ENCODE measurements at regions not wholly inside any gene's neighbourhood (a gene's known extent, or its start where the extent isn't known, plus 50 kb on each side); places are given as distances from the start of the nearest gene placed in this dataset.

DNA sequence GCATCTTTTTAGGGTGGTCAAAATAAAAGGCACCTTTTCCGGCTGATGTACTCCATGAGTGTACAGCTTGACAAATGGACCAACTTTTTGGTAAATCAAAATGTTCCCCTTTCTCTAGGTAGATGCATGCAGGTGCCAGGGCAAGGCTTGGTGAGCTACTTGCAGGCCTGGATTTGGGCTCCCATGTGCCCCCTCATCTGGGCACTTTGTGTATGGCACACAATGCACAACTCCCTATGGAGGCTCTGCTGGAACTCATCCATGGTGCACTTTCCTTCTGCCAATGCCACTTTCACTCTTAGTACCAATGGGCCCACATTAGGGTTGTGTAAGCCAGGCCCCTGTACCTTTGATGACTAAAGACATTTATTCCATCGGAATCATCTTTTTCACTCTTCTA lies 300.8 kb downstream of the SDHAF3 start:
- Histone ChIP-seq H3K4me1 (no peaks in the 10 kb centered on the region), H3K9me3 (no peaks in the 10 kb centered on the region), H3K27ac (no peak overlapping the region), H3K4me3 (no peak overlapping the region), H3K27me3 (no peaks in the 10 kb centered on the region), H3K36me3 (no peaks in the 10 kb centered on the region)
- no peak for DNase-seq
- intact Hi-C loops (cut with DNase I), result no loop called here
- WGBS, 2 donors, result 94% methylated on average over 2 of the region's 2 CpGs
- no peak for TF ChIP-seq POLR2AphosphoS5 (IDR thresholded peaks at IDR 0.05)
- TF ChIP-seq, protein P1, sequence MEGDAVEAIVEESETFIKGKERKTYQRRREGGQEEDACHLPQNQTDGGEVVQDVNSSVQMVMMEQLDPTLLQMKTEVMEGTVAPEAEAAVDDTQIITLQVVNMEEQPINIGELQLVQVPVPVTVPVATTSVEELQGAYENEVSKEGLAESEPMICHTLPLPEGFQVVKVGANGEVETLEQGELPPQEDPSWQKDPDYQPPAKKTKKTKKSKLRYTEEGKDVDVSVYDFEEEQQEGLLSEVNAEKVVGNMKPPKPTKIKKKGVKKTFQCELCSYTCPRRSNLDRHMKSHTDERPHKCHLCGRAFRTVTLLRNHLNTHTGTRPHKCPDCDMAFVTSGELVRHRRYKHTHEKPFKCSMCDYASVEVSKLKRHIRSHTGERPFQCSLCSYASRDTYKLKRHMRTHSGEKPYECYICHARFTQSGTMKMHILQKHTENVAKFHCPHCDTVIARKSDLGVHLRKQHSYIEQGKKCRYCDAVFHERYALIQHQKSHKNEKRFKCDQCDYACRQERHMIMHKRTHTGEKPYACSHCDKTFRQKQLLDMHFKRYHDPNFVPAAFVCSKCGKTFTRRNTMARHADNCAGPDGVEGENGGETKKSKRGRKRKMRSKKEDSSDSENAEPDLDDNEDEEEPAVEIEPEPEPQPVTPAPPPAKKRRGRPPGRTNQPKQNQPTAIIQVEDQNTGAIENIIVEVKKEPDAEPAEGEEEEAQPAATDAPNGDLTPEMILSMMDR (IDR thresholded peaks at IDR 0.05), result no peak
- no peak for TF ChIP-seq POLR2A (IDR thresholded peaks at IDR 0.05)
- no peak for TF ChIP-seq EP300 (IDR thresholded peaks at IDR 0.05)

DNA sequence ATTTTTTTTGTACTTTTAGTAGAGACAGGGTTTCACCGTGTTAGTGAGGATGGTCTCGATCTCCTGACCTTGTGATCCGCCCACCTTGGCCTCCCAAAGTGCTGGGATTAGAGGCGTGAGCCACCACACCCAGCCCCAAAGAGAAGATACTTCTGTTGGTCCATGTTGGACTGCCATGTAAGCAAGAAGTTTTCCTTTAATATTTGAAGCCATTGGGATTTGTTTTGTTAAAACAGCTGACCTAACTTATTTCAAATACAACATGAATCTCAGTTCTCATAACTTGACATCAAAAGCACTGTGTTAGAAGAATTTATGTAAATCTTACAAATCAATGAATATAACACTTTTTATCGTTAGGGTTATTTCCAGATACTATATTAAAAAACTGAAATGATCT lies 302.4 kb downstream of the SDHAF3 start:
- intact Hi-C loops (cut with DNase I), result no loop called here
- Histone ChIP-seq H3K36me3 (no peaks in the 10 kb centered on the region), H3K4me3 (no peak overlapping the region), H3K4me1 (no peaks in the 10 kb centered on the region), H3K9me3 (no peaks in the 10 kb centered on the region), H3K27me3 (no peaks in the 10 kb centered on the region), H3K27ac (no peak overlapping the region)
- WGBS, 2 donors, result 91 to 95% methylated on average over 5 of the region's 5 CpGs
- no peak for TF ChIP-seq POLR2AphosphoS5 (IDR thresholded peaks at IDR 0.05)
- TF ChIP-seq, protein P1 (IDR thresholded peaks at IDR 0.05), result no peak
- no peak for TF ChIP-seq EP300 (IDR thresholded peaks at IDR 0.05)
- no peak for TF ChIP-seq POLR2A (IDR thresholded peaks at IDR 0.05)
- no peak for DNase-seq

DNA sequence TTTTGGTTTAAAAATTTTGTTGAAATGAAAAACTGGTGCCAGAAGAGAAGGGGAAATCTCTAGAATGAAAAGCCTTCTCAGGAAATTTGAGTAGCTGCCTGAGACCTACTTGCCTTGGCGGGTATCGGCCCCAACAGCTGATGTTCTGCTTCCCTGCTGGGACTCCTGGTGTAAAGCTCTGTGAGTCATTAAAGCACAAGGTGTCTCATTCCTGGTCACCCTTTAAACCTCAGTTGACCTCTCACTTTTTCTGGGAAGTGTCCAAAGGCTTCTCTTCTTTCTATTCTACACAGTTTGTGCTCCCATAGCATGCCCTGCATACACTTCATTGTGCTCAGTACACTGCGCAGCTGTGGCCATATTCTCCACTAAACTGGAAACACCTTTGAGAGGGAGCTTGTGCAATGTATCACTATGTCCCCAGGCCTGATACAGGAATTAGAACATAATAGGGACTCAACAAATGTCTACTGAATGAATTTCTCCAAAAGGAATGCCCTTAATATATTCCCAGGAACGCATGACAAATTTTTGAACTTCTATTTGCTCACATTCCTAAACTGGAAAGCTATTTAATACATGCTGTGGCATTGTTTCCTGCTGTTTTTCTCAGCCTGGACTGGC lies 303.9 kb downstream of the SDHAF3 start:
- no peak for DNase-seq

DNA sequence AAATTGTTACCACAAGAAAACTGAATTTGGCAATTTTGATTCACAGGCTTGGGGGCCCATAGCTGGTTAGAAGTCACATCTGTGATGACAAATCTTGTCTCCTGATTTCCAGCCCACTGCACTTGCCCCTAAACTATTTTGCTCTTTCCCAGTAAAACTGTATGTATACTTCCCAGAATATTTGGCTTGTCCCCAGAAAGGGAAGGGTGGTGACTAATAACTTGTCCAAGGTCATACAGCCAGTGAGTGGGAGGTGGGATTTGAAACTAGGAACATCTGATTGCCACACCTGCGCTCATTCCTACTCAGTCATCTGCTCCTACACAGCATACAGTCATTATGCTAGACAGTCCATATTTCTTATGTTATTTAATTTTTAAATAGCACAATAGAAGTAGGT lies 304.5 kb downstream of the SDHAF3 start:
- Histone ChIP-seq H3K4me1 (no peaks in the 10 kb centered on the region), H3K36me3 (no peaks in the 10 kb centered on the region), H3K27me3 (no peaks in the 10 kb centered on the region), H3K9me3 (no peaks in the 10 kb centered on the region), H3K27ac (no peak overlapping the region), H3K4me3 (no peak overlapping the region)
- WGBS, 2 donors, result 92 to 96% methylated on average over 1 of the region's 1 CpG
- no peak for DNase-seq
- TF ChIP-seq EP300 (IDR thresholded peaks at IDR 0.05), result no peak
- TF ChIP-seq POLR2AphosphoS5 (IDR thresholded peaks at IDR 0.05), result no peak
- TF ChIP-seq, protein P1 (IDR thresholded peaks at IDR 0.05), result no peak
- no peak for TF ChIP-seq POLR2A (IDR thresholded peaks at IDR 0.05)
- intact Hi-C loops (cut with DNase I), result no loop called here

More for the DNA sequence above, 303.9 kb downstream of the SDHAF3 start:
- Histone ChIP-seq H3K4me3 (no peak overlapping the region), H3K9me3 (no peaks in the 10 kb centered on the region), H3K36me3 (no peaks in the 10 kb centered on the region), H3K27ac (no peak overlapping the region), H3K27me3 (no peaks in the 10 kb centered on the region), H3K4me1 (no peaks in the 10 kb centered on the region)
- TF ChIP-seq, protein P1 (IDR thresholded peaks at IDR 0.05), result no peak
- TF ChIP-seq POLR2A (IDR thresholded peaks at IDR 0.05) (no peak), EP300 (IDR thresholded peaks at IDR 0.05) (no peak), POLR2AphosphoS5 (IDR thresholded peaks at IDR 0.05) (no peak)
- intact Hi-C loops (cut with DNase I), result no loop called here
- 88 to 92% methylated on average over 4 of the region's 4 CpGs for WGBS, 2 donors

DNA sequence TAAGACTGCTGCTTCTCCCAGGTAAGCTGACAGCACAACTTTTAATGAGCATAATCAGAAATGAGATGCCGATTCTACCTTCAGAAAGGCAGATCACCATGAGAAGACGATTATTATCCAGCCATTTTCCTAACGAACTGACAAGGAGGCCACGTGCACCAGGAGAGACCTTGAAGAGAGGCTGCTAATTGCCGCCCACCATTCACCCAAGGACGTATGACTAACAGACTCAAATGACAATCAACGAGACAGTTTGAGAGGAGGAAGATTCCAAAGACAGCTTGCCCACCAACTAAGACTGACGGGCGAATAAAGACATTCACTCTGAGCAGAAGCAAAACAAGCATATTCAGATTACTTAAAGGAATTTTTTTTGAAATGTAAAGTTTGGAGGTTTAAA lies 301.9 kb upstream of the TAC1 start:
- Histone ChIP-seq H3K27ac (no peak overlapping the region), H3K4me1 (no peaks in the 10 kb centered on the region), H3K27me3 (no peaks in the 10 kb centered on the region), H3K9me3 (no peaks in the 10 kb centered on the region), H3K36me3 (no peaks in the 10 kb centered on the region), H3K4me3 (no peak overlapping the region)
- no peak for DNase-seq
- 86 to 88% methylated on average over 9 of the region's 9 CpGs for WGBS, 2 donors
- TF ChIP-seq POLR2AphosphoS5 (IDR thresholded peaks at IDR 0.05) (no peak), POLR2A (IDR thresholded peaks at IDR 0.05) (no peak), EP300 (IDR thresholded peaks at IDR 0.05) (no peak)
- TF ChIP-seq, protein P1 (IDR thresholded peaks at IDR 0.05), result no peak
- intact Hi-C loops (cut with DNase I), result no loop called here

Measured in sigmoid colon (tissue), 6 donors.